ENCODE measurements at regions not wholly inside any gene's neighbourhood (a gene's known extent, or its start where the extent isn't known, plus 50 kb on each side); places are given as distances from the start of the nearest gene placed in this dataset.

DNA sequence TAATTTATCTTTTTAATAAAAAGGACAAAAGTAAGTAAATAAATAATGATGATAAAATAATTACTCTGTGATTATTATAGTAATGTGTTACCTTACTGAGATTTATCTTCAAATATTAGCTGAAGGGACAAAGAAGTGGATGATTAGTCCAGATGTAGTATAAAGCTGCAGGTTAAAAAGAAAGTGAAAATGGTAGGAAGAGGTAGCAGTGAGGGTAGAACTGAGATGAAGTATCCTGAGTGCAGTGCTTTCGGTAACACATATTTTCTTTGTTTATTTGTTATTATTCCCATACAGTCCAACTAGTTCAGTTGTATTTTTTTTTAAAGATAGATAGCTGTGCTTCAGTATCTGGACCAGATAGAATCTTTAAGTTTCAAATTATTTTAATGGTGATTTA is 1203.5 kb downstream of the NCAM2 start:
- Histone ChIP-seq H3K4me1 (replicated peaks) (no peaks in the 10 kb centered on the region), H3K36me3 (no peaks in the 10 kb centered on the region), H3K27ac (no peak overlapping the region), H3K27me3 (replicated peaks) (no peaks in the 10 kb centered on the region), H3K4me3 (no peak overlapping the region), H3K9me3 (replicated peaks) (no peaks in the 10 kb centered on the region; the same call in 1 of the 2 replicates)
- no peak for DNase-seq (ENCODE audit: low read depth in 1 of 2, low spot score in 2 of 2)

DNA sequence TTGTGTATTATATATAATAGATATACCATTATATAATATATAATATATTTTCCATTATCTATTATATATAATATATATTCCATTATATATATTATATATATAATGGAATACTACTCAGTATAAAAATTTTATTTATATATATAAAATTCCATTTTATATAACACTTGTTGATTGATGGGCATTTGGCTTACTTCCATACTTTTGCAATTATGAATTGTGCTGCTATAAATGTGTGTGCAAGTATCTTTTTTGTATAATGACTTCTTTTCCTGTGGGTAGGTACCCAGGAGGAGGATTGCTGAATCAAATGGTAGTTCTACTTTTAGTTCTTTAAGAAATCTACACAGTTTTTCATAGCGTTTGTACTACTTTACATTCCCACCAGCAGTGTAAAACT is 1211.1 kb downstream of the NCAM2 start:
- H3K9me3 ChIP-seq (replicated peaks), result no peaks in the 10 kb centered on the region
- no peaks in the 10 kb centered on the region for H3K36me3 ChIP-seq
- H3K4me1 ChIP-seq (replicated peaks), result no peaks in the 10 kb centered on the region
- DNase-seq (ENCODE audit: low read depth in 1 of 2, low spot score in 2 of 2), result no peak
- no peaks in the 10 kb centered on the region for H3K27me3 ChIP-seq (replicated peaks)
- H3K4me3 ChIP-seq, result no peak overlapping the region
- H3K27ac ChIP-seq, result no peak overlapping the region

DNA sequence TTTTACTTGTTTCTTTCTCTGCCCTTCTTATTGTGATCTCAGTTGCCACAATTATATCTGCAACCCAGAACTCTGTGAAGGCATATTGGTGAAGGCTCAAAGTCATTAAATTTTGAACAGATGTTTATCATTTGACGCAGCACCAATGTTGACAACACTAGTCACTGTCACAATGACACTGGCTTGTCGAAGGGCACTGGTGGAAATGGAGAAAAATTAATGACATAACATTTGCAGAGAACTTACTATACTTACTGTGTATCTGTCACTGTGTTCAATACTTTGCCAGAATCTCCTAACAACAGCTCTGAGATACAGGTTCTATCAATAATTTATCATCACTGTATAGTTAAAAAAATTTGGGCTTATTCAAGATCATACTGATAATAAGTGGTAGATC is 1213.7 kb downstream of the NCAM2 start:
- H3K27me3 ChIP-seq (replicated peaks), result no peaks in the 10 kb centered on the region

DNA sequence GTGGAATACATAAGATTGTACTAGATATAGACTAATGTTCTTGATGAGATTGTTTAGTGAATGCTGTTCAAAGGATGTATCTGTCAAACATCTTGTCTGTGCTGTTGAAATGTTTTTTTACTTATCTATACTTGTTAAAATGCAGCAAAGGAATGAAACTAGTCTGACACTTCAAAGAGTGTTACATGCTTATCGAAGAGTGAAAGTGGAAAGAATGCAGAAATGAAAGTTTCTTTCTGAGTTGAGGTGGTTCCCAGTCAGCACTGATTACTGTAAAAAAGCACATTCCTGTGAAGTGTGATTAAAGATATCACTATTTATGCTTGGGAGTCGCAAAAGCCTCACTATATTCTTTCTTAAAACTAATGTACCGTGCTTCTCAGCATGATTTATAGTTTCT is 1225.2 kb downstream of the NCAM2 start:
- no peaks in the 10 kb centered on the region for H3K9me3 ChIP-seq (replicated peaks)
- H3K27ac ChIP-seq, result no peak overlapping the region
- no peak overlapping the region for H3K4me3 ChIP-seq
- H3K36me3 ChIP-seq, result no peaks in the 10 kb centered on the region
- no peaks in the 10 kb centered on the region for H3K27me3 ChIP-seq (replicated peaks)
- H3K4me1 ChIP-seq (replicated peaks), result no peaks in the 10 kb centered on the region
- DNase-seq (ENCODE audit: low read depth in 1 of 2, low spot score in 2 of 2), result no peak

More for the DNA sequence above, 1213.7 kb downstream of the NCAM2 start:
- DNase-seq (ENCODE audit: low read depth in 1 of 2, low spot score in 2 of 2), result no peak
- Histone ChIP-seq H3K4me3 (no peak overlapping the region), H3K4me1 (replicated peaks) (no peaks in the 10 kb centered on the region), H3K27ac (no peak overlapping the region), H3K36me3 (no peaks in the 10 kb centered on the region), H3K9me3 (replicated peaks) (no peaks in the 10 kb centered on the region)

DNA sequence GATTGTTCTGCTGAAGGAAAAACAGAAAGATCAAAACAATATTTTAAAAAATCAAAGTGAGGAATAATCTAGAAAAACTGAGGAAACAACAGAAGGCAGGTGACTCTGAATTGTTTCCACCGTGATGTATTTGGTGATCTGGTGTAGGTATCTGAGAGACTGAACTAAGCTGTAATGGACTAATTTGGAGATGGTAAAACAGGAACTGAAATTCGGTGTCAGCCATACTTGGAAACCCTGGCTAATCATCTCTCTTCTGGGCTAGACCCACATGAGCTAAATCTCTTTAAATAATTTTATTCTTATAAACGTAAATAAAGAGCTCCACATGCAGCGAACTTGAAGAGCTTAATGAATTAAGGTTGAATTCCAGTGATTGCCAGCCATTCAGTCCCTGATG is 1226.1 kb downstream of the NCAM2 start:
- H3K27me3 ChIP-seq (replicated peaks), result no peaks in the 10 kb centered on the region
- H3K9me3 ChIP-seq (replicated peaks), result no peaks in the 10 kb centered on the region
- no peak overlapping the region for H3K4me3 ChIP-seq
- H3K36me3 ChIP-seq, result no peaks in the 10 kb centered on the region
- no peak overlapping the region for H3K27ac ChIP-seq
- no peak for DNase-seq (ENCODE audit: low read depth in 1 of 2, low spot score in 2 of 2)
- no peaks in the 10 kb centered on the region for H3K4me1 ChIP-seq (replicated peaks)

DNA sequence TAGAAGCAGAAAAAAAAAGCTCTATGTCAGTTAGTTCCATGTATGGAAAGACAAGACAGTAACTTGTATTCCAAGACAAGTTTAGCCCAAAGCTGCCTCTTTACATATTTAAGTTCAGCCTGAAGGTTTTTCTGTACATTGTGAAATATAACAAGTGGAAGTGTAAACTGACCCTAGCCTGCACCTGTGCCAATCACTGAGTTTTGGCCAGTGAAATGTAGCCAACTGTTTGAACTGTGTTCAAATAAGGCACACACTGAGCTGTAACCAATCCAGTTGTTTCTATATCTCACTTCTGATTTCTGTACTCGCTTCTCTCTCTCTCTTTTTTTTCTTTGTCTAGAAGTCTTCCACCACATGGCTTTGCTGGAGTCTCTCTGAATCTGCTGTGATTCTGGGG is 1227.1 kb downstream of the NCAM2 start:
- no peaks in the 10 kb centered on the region for H3K27me3 ChIP-seq (replicated peaks)
- H3K27ac ChIP-seq, result no peak overlapping the region
- DNase-seq (ENCODE audit: low read depth in 1 of 2, low spot score in 2 of 2), result no peak
- no peak overlapping the region for H3K4me3 ChIP-seq
- no peaks in the 10 kb centered on the region for H3K36me3 ChIP-seq
- no peaks in the 10 kb centered on the region for H3K4me1 ChIP-seq (replicated peaks)
- H3K9me3 ChIP-seq (replicated peaks), result no peaks in the 10 kb centered on the region

DNA sequence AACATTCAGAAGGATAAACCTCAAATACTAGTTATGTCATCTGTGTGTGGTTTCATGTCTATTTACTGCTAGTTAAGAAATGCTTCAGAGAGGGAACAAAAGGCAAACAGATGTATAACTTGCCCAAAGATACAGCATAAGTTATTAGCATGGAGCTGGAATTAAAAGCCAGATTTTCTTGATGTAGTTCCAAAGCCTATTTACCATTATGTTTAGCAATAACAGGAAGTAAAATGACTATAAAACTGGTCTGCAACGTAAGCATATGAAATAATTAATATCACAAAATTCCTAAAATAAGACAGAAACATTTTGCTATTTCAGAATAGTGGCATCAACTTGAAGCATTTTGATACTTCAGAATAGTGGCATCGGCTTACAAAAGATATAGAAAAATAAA is 1232.8 kb downstream of the NCAM2 start:
- Histone ChIP-seq H3K27me3 (replicated peaks) (no peaks in the 10 kb centered on the region), H3K4me1 (replicated peaks) (no peaks in the 10 kb centered on the region), H3K36me3 (no peaks in the 10 kb centered on the region), H3K4me3 (no peak overlapping the region), H3K9me3 (replicated peaks) (peaks cover 3% of the 10 kb centered on the region), H3K27ac (no peak overlapping the region)
- DNase-seq (ENCODE audit: low read depth in 1 of 2, low spot score in 2 of 2), result no peak

DNA sequence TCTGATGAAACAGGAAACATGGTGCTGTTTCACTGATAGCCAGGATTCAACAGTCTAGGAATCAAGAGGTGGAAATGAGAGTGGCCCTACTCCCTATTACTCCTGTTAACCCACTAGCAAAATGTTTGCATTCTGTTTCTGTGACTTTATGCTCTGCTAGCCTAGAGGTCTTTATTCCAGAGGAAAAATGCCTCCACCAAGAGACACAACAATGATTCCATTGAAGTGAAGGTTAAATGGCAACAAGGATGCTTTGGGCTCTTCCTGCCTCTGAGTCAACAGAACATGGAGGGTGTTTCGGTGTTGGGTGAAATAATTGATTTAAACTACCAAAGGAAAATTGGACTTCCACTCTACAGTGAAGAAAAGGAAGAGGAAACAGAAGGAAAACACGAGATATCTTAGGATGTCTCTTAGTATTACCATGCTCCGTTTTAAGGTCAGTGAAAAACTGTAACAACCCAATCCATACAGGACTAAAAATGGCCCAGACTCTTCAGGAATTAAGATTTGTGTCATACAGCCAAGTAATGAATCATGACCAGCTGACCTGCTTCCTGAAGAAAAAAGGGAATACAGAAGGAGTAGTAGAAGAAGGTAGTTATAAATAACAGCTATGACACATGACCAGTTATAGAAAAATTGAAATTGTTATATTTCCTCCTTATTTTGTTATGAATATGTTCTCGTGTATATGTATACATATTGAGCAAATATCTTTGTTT is 1237.8 kb downstream of the NCAM2 start:
- Histone ChIP-seq H3K9me3 (replicated peaks) (peaks cover 3% of the 10 kb centered on the region), H3K27me3 (replicated peaks) (no peaks in the 10 kb centered on the region), H3K4me1 (replicated peaks) (no peaks in the 10 kb centered on the region), H3K4me3 (no peak overlapping the region), H3K36me3 (no peaks in the 10 kb centered on the region), H3K27ac (no peak overlapping the region)
- no peak for DNase-seq (ENCODE audit: low read depth in 1 of 2, low spot score in 2 of 2)

DNA sequence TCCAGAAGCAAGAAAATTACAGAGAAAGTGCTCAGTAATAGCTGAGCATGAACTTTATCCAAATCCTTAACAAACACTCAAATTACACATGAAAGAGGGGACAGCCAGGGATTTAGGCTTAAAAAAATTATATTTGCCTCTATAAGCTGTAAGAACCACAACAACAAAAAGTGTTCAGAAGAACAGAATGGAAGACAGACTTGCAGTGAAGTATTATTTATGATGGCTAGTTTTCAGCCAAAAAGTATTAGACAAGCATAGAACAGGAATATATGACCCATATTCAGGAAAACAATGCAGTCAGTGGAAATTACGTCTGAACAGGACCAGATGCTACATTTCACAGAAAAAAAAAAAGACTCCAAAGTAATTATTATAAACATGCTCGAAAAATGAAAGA is 1246.3 kb downstream of the NCAM2 start:
- no peak for DNase-seq (ENCODE audit: low read depth in 1 of 2, low spot score in 2 of 2)
- Histone ChIP-seq H3K36me3 (no peaks in the 10 kb centered on the region), H3K27me3 (replicated peaks) (no peaks in the 10 kb centered on the region), H3K27ac (no peak overlapping the region), H3K9me3 (replicated peaks) (no peaks in the 10 kb centered on the region), H3K4me3 (no peak overlapping the region), H3K4me1 (replicated peaks) (no peaks in the 10 kb centered on the region)

DNA sequence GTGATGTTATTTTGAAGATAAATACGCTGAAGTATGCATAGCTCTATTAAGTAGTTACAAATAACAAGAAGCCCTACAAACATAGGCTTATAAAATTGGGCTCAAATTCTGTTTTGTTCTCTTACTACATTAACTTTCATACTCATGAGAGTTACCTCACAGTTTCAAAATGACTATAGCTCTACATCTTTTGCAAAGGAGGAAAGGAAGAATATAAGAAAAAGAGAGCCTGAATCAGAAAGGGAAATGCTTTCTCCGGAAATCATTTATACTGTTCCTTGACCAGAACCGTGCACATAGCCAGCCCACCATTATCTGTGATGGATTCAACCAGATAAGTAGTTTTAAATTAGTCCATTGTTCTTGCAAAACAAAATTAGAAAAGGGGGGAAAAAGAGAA is 1252.1 kb downstream of the NCAM2 start:
- Histone ChIP-seq H3K36me3 (no peaks in the 10 kb centered on the region), H3K4me1 (replicated peaks) (no peaks in the 10 kb centered on the region)
- no peak for DNase-seq (ENCODE audit: low read depth in 1 of 2, low spot score in 2 of 2)

DNA sequence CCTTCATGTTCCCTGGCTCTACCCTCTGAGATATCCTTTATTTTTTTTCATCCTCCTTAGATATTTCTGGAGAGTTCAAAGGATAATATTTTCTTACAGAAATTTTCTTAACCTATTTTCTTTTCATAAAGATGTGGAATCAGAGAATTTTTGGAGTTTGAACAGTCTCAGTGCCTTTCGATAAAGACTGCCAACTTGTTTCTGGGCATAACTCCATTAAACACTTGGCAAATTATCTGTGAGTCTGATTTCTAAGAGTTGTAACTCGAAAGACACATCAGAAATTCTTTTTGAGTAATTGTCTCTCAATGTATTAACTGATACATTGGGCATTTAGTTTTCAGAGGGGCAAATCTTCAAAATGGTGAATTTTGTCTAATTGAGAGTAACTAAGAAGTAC is 1255.6 kb downstream of the NCAM2 start:
- H3K4me1 ChIP-seq (replicated peaks), result no peaks in the 10 kb centered on the region
- DNase-seq (ENCODE audit: low read depth in 1 of 2, low spot score in 2 of 2), result no peak
- H3K4me3 ChIP-seq, result no peak overlapping the region
- no peaks in the 10 kb centered on the region for H3K36me3 ChIP-seq
- no peaks in the 10 kb centered on the region for H3K9me3 ChIP-seq (replicated peaks)
- H3K27ac ChIP-seq, result no peak overlapping the region
- no peaks in the 10 kb centered on the region for H3K27me3 ChIP-seq (replicated peaks)

More for the DNA sequence above, 1252.1 kb downstream of the NCAM2 start:
- no peak overlapping the region for H3K27ac ChIP-seq
- no peak overlapping the region for H3K4me3 ChIP-seq
- H3K27me3 ChIP-seq (replicated peaks), result no peaks in the 10 kb centered on the region
- H3K9me3 ChIP-seq (replicated peaks), result no peaks in the 10 kb centered on the region

DNA sequence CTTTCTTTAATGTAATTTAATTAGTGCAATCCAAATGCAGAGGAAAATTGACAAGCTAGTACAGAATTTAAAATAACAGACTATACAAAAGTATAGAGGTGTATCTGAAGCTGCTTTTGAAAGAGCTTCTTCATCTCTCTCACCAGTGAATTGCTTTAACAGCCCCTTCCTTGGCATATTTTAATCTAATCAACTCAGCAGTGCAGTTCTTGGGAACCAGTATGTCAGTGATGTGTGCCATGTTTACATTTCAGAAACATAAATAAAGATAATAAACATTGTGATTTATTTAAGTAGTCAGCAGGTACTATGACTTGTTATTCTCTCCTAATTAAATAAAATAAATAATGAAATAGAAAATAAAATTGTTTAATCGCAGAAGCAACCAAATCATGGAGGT is 1260.6 kb downstream of the NCAM2 start:
- H3K27ac ChIP-seq, result no peak overlapping the region
- H3K4me1 ChIP-seq (replicated peaks), result no peaks in the 10 kb centered on the region
- H3K4me3 ChIP-seq, result no peak overlapping the region
- no peaks in the 10 kb centered on the region for H3K27me3 ChIP-seq (replicated peaks)
- H3K9me3 ChIP-seq (replicated peaks), result no peaks in the 10 kb centered on the region
- no peaks in the 10 kb centered on the region for H3K36me3 ChIP-seq
- no peak for DNase-seq (ENCODE audit: low read depth in 1 of 2, low spot score in 2 of 2)

DNA sequence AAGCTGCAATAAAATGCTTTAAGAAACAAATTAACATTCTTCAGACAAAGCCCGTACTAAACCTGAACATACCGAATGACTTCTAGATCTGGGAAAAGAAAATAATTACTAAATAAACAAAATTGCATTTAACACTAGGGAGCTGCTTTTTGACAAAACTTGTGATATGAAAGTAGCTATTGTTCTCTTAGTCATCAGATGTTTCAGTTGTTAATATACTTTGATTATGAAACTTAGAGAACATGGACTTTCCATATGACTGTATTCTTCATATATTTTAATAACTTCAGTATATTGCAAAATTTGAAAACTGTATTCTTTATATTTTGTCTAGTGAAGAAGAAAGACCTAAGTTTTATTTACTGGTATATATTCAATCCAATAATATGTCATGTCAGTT is 1262.1 kb downstream of the NCAM2 start:
- no peak for DNase-seq (ENCODE audit: low read depth in 1 of 2, low spot score in 2 of 2)
- H3K9me3 ChIP-seq (replicated peaks), result no peaks in the 10 kb centered on the region
- no peaks in the 10 kb centered on the region for H3K36me3 ChIP-seq
- H3K4me3 ChIP-seq, result no peak overlapping the region
- H3K4me1 ChIP-seq (replicated peaks), result no peaks in the 10 kb centered on the region
- no peak overlapping the region for H3K27ac ChIP-seq
- no peaks in the 10 kb centered on the region for H3K27me3 ChIP-seq (replicated peaks)

DNA sequence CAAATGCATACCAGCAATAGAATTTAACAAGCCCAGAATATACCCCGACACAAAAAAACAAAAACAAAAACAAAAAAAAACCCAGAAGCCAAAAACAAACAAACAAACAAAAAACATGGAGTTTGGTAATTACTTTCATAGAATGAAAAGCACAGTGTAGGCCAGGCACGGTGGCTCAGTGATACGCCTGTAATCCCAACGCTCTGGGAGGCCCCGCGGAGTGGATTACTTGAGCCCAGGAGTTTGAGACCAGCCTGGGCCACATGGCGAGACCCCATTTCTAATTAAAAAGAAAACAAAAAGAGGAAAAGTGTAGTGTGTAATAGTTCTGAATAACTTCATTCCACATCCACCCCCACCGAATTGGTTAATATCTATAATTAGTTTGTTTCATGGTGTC is 1265.7 kb downstream of the NCAM2 start:
- no peak overlapping the region for H3K27ac ChIP-seq

DNA sequence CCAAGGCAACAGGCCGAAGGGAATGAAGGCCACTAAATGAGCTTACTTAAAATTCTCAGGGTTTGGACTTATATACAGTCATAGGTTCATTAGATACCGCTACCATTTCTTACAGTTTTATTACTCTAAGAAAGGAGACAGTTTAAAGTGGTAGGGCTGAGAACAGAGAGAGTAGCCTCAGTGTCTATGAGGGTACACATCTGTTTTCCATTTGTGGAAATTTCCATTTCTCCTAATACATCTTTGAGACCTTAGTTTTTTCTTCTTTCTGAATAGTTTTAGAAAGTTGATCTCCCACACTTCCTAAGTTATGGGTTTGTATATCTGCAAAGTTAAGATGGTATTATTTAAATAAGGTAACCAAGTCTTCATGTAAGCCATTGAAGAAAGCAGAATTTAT is 1279.1 kb downstream of the NCAM2 start:
- Histone ChIP-seq H3K4me3 (no peak overlapping the region), H3K27ac (no peak overlapping the region), H3K27me3 (replicated peaks) (no peaks in the 10 kb centered on the region), H3K9me3 (replicated peaks) (no peaks in the 10 kb centered on the region; the same call in none of the 2 replicates), H3K4me1 (replicated peaks) (no peaks in the 10 kb centered on the region), H3K36me3 (no peaks in the 10 kb centered on the region)
- no peak for DNase-seq (ENCODE audit: low read depth in 1 of 2, low spot score in 2 of 2)

More for the DNA sequence above, 1265.7 kb downstream of the NCAM2 start:
- Histone ChIP-seq H3K4me3 (no peak overlapping the region), H3K4me1 (replicated peaks) (no peaks in the 10 kb centered on the region), H3K9me3 (replicated peaks) (no peaks in the 10 kb centered on the region), H3K36me3 (no peaks in the 10 kb centered on the region), H3K27me3 (replicated peaks) (no peaks in the 10 kb centered on the region)
- no peak for DNase-seq (ENCODE audit: low read depth in 1 of 2, low spot score in 2 of 2)

All from SJSA1 (cell line).